ENCODE measurements at regions not wholly inside any gene's neighbourhood (a gene's known extent, or its start where the extent isn't known, plus 50 kb on each side); places are given as distances from the start of the nearest gene placed in this dataset.

GRCh38 chr9:28938981-28939380 is 1365.7 kb upstream of the C9orf72 start:
- no peak for TF ChIP-seq CTCF (IDR thresholded peaks at IDR 0.05)
- DNase-seq (ENCODE audit: low spot score) (no peak), ATAC-seq (ENCODE audit: low FRiP score) (no peak)

GRCh38 chr9:28941856-28942255 is 1368.6 kb upstream of the C9orf72 start:
- no peak for TF ChIP-seq CTCF (IDR thresholded peaks at IDR 0.05)
- ATAC-seq (ENCODE audit: low FRiP score) (no peak), DNase-seq (ENCODE audit: low spot score) (no peak)

- ATAC-seq (ENCODE audit: low FRiP score) = no peak
- DNase-seq (ENCODE audit: low spot score) = no peak
- no peak for TF ChIP-seq CTCF (IDR thresholded peaks at IDR 0.05)
Measured at GRCh38 chr9:28942941-28943340, 1369.7 kb upstream of the C9orf72 start.

GRCh38 chr9:28946648-28947047 is 1373.4 kb upstream of the C9orf72 start:
- no peak for ATAC-seq (ENCODE audit: low FRiP score)
- no peak for DNase-seq (ENCODE audit: low spot score)
- no peak for TF ChIP-seq CTCF (IDR thresholded peaks at IDR 0.05)

- DNase-seq (ENCODE audit: low spot score) = no peak
- TF ChIP-seq CTCF (IDR thresholded peaks at IDR 0.05) = no peak
- no peak for ATAC-seq (ENCODE audit: low FRiP score)
Measured at GRCh38 chr9:28951945-28952344, 1378.7 kb upstream of the C9orf72 start.

GRCh38 chr9:28956116-28956880 is 1383.0 kb upstream of the C9orf72 start:
- DNase-seq (ENCODE audit: low spot score) = no peak
- ATAC-seq (ENCODE audit: low FRiP score) = no peak
- TF ChIP-seq CTCF (IDR thresholded peaks at IDR 0.05) = no peak

- ATAC-seq (ENCODE audit: low FRiP score) = no peak
- DNase-seq (ENCODE audit: low spot score) = no peak
- no peak for TF ChIP-seq CTCF (IDR thresholded peaks at IDR 0.05)
Measured at GRCh38 chr9:28960602-28961001, 1387.3 kb upstream of the C9orf72 start.
